ENCODE measurements at regions not wholly inside any gene's neighbourhood (a gene's known extent, or its start where the extent isn't known, plus 50 kb on each side); places are given as distances from the start of the nearest gene placed in this dataset.

DNA sequence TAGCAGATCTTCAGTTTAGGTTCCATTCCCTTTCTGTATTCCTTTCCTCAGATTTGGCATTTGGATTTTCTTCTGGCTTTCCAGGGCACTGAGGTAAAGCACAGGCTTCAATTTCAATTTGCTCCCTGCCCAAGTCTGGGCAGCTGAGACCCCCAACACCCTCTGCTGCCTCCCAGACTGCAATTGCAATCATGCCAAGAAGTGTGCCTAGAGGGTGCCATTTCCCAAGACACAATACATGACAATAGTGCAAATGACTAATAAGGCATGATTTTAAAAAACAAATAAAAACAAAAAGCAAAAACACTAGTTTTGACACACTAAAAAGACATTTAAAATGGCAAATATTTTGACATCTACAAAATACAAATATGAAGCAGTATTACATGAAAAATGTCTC lies 364.8 kb downstream of the EPM2A start:
- TF ChIP-seq, protein P1, sequence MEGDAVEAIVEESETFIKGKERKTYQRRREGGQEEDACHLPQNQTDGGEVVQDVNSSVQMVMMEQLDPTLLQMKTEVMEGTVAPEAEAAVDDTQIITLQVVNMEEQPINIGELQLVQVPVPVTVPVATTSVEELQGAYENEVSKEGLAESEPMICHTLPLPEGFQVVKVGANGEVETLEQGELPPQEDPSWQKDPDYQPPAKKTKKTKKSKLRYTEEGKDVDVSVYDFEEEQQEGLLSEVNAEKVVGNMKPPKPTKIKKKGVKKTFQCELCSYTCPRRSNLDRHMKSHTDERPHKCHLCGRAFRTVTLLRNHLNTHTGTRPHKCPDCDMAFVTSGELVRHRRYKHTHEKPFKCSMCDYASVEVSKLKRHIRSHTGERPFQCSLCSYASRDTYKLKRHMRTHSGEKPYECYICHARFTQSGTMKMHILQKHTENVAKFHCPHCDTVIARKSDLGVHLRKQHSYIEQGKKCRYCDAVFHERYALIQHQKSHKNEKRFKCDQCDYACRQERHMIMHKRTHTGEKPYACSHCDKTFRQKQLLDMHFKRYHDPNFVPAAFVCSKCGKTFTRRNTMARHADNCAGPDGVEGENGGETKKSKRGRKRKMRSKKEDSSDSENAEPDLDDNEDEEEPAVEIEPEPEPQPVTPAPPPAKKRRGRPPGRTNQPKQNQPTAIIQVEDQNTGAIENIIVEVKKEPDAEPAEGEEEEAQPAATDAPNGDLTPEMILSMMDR (conservative IDR thresholded peaks at IDR 0.05; ENCODE audit: low read depth, low read length) = no peak
- TF ChIP-seq EZH2phosphoT487 (IDR thresholded peaks at IDR 0.05; ENCODE audit: borderline replicate concordance, low read length) = no peak

Data from PC-3 (cell line).